CD4-positive, alpha-beta T cell (primary cell): ENCODE measurements at regions not wholly inside any gene's neighbourhood (a gene's known extent, or its start where the extent isn't known, plus 50 kb on each side); places are given as distances from the start of the nearest gene placed in this dataset.
A peak's percentile ranks its signal among the peaks of the same experiment; 100 is the strongest.

Experiments
- ATAC-seq: fragments of 200-7000 bp; cut with Tn5 transposase; one replicate; pipeline ENCODE4 v1.10.0; 2022; ENCODE audit warnings: mild to moderate bottlenecking; ENCODE audit not compliant: poor library complexity
- CTCF ChIA-PET: fragments of 350-600 bp; sonication (Branson Sonifier 250); formaldehyde crosslinking; loops from one replicate; lab custom pipeline; 2021; ENCODE audit warnings: antibody characterized with exemption, inconsistent platforms; lab: Charles Lee
- POLR2A ChIA-PET: fragments of 350-600 bp; sonication (Branson Sonifier 250); formaldehyde crosslinking; loops from one replicate; lab custom pipeline; 2021; ENCODE audit warnings: antibody characterized with exemption, inconsistent platforms; lab: Charles Lee
- DNase-seq, 14 experiments: peaks; one replicate each; pipeline ENCODE4 v3.0.0-alpha.2; 2013 to 2020; ENCODE audit warnings: mixed read lengths in 2 of 14
- H3K27ac ChIP-seq, 2 donors: one replicate each; pipeline versions ENCODE4 v1.5.1 to v1.7.0; 2013; ENCODE audit warnings: low read length in 2 of 2, low read depth in 1 of 2, mild to moderate bottlenecking in 1 of 2
- H3K27me3 ChIP-seq, 2 experiments: 1 replicate in 1 of 2; 2 replicates in 1 of 2; pipeline versions ENCODE4 v1.6.1 to v1.7.0; 2013; ENCODE audit warnings: low read length in 2 of 2, control low read depth in 1 of 2, mild to moderate bottlenecking in 1 of 2, moderate library complexity in 1 of 2; ENCODE audit not compliant: insufficient read depth in 2 of 2, control insufficient read depth in 1 of 2
- H3K36me3 ChIP-seq: one replicate; pipeline ENCODE4 v1.6.1; 2013; ENCODE audit warnings: low read length, control low read depth; ENCODE audit not compliant: insufficient read depth
- H3K4me1 ChIP-seq: one replicate; pipeline ENCODE4 v1.6.1; 2013; ENCODE audit warnings: low read length, control low read depth; ENCODE audit not compliant: insufficient read depth
- H3K4me3 ChIP-seq: one replicate; pipeline ENCODE4 v1.5.1; 2013; ENCODE audit warnings: mild to moderate bottlenecking, low read length, moderate library complexity
- H3K9me3 ChIP-seq, 2 experiments: 1 replicate in 1 of 2; 2 replicates in 1 of 2; pipeline versions ENCODE4 v1.6.1 to v1.7.0; 2013; ENCODE audit warnings: low read length in 2 of 2, mild to moderate bottlenecking in 2 of 2, control low read depth in 1 of 2, moderate library complexity in 1 of 2; ENCODE audit not compliant: control insufficient read depth in 1 of 2, insufficient read depth in 1 of 2
- H3K27ac Mint-ChIP-seq: one replicate; pipeline ENCODE4 v1.8.0; 2020; ENCODE audit warnings: mixed read lengths
- H3K27me3 Mint-ChIP-seq: one replicate; pipeline ENCODE4 v1.8.0; 2021; ENCODE audit warnings: mixed read lengths
- H3K36me3 Mint-ChIP-seq: one replicate; pipeline ENCODE4 v1.8.0; 2021; ENCODE audit warnings: low read depth, mixed read lengths
- H3K4me1 Mint-ChIP-seq: one replicate; pipeline ENCODE4 v1.8.0; 2021; ENCODE audit warnings: low read depth, mixed read lengths
- H3K4me3 Mint-ChIP-seq: one replicate; pipeline ENCODE4 v1.8.0; 2020; ENCODE audit warnings: mild to moderate bottlenecking, mixed read lengths
- H3K9me3 Mint-ChIP-seq: one replicate; pipeline ENCODE4 v1.8.0; 2020; ENCODE audit warnings: mixed read lengths
- CTCF ChIP-seq: fragments of 200-600 bp; IDR thresholded peaks from one replicate; pipeline ENCODE4 v1.8.0; 2022; ENCODE audit warnings: antibody characterized with exemption, mild to moderate bottlenecking
- intact Hi-C, 2 experiments: fragments of 100-400 bp; cut with DNase I in 1 of 2; cut with micrococcal nuclease in 1 of 2; formaldehyde crosslinking; loops; one replicate each; pipeline versions ENCODE4 v1.15.1 to v1.9.0; 2023 to 2025; cut with DNase I, micrococcal nuclease

GRCh38 chr5:6818594-6819511, 105.6 kb downstream of the TENT4A start:
- Mint-ChIP-seq H3K27ac (no peak overlapping the region), H3K9me3 (peaks cover 10% of the 10 kb centered on the region), H3K27me3 (peaks cover 26% of the 10 kb centered on the region), H3K4me3 (no peak overlapping the region), H3K36me3 (no peaks in the 10 kb centered on the region), H3K4me1 (no peaks in the 10 kb centered on the region)
- no peaks in the 10 kb centered on the region for H3K4me1 ChIP-seq
- TF ChIP-seq CTCF: no peak
- ATAC-seq (no peak), DNase-seq (no peak)
- ChIA-PET POLR2A (interaction anchor here (0.5 kb wide), 1 partner anchor 16 kb away, joined by 4 read pairs; no protein-coding TSS in a partner anchor), CTCF (no interaction called here)
- peaks cover 16 to 18% of the 10 kb centered on the region in 2 experiments for H3K9me3 ChIP-seq
- no peaks in the 10 kb centered on the region for H3K36me3 ChIP-seq
- H3K27me3 ChIP-seq: peaks cover 0 to 10% of the 10 kb centered on the region in 2 experiments
- no peak overlapping the region for H3K27ac ChIP-seq
- intact Hi-C loops: no loop called here
- H3K4me3 ChIP-seq: no peak overlapping the region

- DNase-seq: no peak
- Histone ChIP-seq H3K27ac (no peak overlapping the region), H3K9me3 (peaks cover 16 to 18% of the 10 kb centered on the region in 2 experiments), H3K4me3 (no peak overlapping the region), H3K36me3 (no peaks in the 10 kb centered on the region), H3K27me3 (peaks cover 0 to 10% of the 10 kb centered on the region in 2 experiments), H3K4me1 (no peaks in the 10 kb centered on the region)
- Mint-ChIP-seq H3K27ac (no peak overlapping the region), H3K36me3 (no peaks in the 10 kb centered on the region), H3K4me1 (no peaks in the 10 kb centered on the region), H3K4me3 (no peak overlapping the region), H3K9me3 (peaks cover 10% of the 10 kb centered on the region), H3K27me3 (peaks cover 26% of the 10 kb centered on the region)
- intact Hi-C loops: no loop called here
- ATAC-seq: no peak
- TF ChIP-seq CTCF: no peak
- CTCF ChIA-PET: interaction anchor here (1.3 kb wide), 1 partner anchor 17 kb away, joined by 3 read pairs; no protein-coding TSS in a partner anchor
- POLR2A ChIA-PET: no interaction called here
Measured at GRCh38 chr5:6819521-6819920, 106.3 kb downstream of the TENT4A start.

DNA sequence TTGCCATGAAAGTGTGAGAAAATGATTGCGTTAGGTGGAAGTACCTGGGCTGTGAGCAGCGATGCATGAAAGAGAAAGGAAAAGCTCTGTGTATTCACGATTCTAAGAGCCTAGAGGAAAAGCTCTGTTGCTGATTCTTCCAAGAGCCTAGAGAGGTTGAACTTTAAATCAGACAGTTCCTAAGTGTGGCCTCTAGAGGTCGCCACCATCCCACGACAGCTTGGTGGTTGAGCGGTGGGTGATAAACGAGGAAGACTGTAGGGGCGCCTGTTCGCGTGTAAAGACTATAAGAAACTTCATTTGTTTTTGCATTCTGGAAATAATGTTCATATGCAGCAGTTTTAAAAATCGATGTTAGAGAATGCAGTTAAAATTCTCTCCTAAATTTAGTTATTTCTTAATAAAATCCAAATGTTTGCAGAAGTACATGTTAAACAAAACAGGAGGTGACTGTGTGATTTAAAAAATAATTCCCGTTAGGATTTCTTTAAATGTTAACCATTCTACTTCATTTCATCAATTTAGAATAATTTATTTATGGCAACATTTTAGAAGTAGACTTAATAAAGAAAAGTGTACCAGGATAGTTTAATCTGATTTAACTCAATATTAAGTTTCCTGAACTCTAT, 107.7 kb downstream of the TENT4A start:
- Mint-ChIP-seq H3K27me3 (peaks cover 29% of the 10 kb centered on the region), H3K4me3 (no peak overlapping the region), H3K36me3 (no peaks in the 10 kb centered on the region), H3K9me3 (peaks cover 10% of the 10 kb centered on the region), H3K4me1 (no peaks in the 10 kb centered on the region), H3K27ac (no peak overlapping the region)
- Histone ChIP-seq H3K27ac (no peak overlapping the region), H3K9me3 (peaks cover 16 to 18% of the 10 kb centered on the region in 2 experiments), H3K27me3 (peaks cover 0 to 10% of the 10 kb centered on the region in 2 experiments), H3K4me3 (no peak overlapping the region), H3K4me1 (no peaks in the 10 kb centered on the region), H3K36me3 (no peaks in the 10 kb centered on the region)
- intact Hi-C loops: no loop called here
- ATAC-seq (peak; percentile 70), DNase-seq (peak in 11 of 14 experiments; percentile 13 to 64 (median 25))
- CTCF ChIA-PET: interaction anchor here (1.3 kb wide), 1 partner anchor 16 kb away, joined by 3 read pairs; no protein-coding TSS in a partner anchor
- POLR2A ChIA-PET: interaction anchor here (0.7 kb wide), 1 partner anchor 1116 kb away, joined by 3 read pairs; no protein-coding TSS in a partner anchor
- TF ChIP-seq CTCF: peak; percentile 48
